ENCODE measurements at regions not wholly inside any gene's neighbourhood (a gene's known extent, or its start where the extent isn't known, plus 50 kb on each side); places are given as distances from the start of the nearest gene placed in this dataset.

- Histone ChIP-seq H3K4me2 (ENCODE audit: control insufficient read depth, extremely low read depth, insufficient read depth, low read depth, low read length) (no peak overlapping the region), H3K9me3 (ENCODE audit: control insufficient read depth, low read depth, low read length) (no peaks in the 10 kb centered on the region), H3K4me1 (ENCODE audit: control insufficient read depth, extremely low read depth, insufficient read depth, low read length) (no peaks in the 10 kb centered on the region), H3K4me3 (ENCODE audit: control insufficient read depth in 2 of 3, extremely low read depth in 1 of 3, insufficient read depth in 2 of 3, low read depth in 1 of 3, low read length in 3 of 3) (no peak overlapping the region), H3K9ac (ENCODE audit: control insufficient read depth, extremely low read depth, insufficient read depth, low read length) (no peak overlapping the region), H4K20me1 (ENCODE audit: control insufficient read depth, extremely low read depth, insufficient read depth, low read length) (no peaks in the 10 kb centered on the region), H3K27ac (ENCODE audit: control insufficient read depth, insufficient read depth, low read length) (no peak overlapping the region), H3K36me3 (ENCODE audit: control insufficient read depth in 2 of 2, extremely low read depth in 1 of 2, insufficient read depth in 2 of 2, low read length in 2 of 2) (no peaks in the 10 kb centered on the region), H3K27me3 (ENCODE audit: control insufficient read depth, extremely low read depth, insufficient read depth, low read length) (no peaks in the 10 kb centered on the region), H3K79me2 (ENCODE audit: control insufficient read depth, insufficient read depth, low read length) (no peaks in the 10 kb centered on the region), H3K9me1 (ENCODE audit: control insufficient read depth, extremely low read depth, insufficient read depth, low read length) (no peaks in the 10 kb centered on the region), H2AFZ (ENCODE audit: control insufficient read depth, low read length) (no peak overlapping the region)
- TF ChIP-seq CTCF (optimal IDR thresholded peaks at IDR 0.05 in 1 of 3, IDR thresholded peaks at IDR 0.05 in 1 of 3, conservative IDR thresholded peaks at IDR 0.05 in 1 of 3; ENCODE audit: extremely low read depth in 1 of 3, insufficient read depth in 2 of 3, low read length in 3 of 3) (no peak), EZH2 (IDR thresholded peaks at IDR 0.05; ENCODE audit: low read length) (no peak)
- dilution Hi-C loops (cut with MboI; ENCODE audit: extremely low pct_ligation_motif_present, low sequenced_read_pairs) = no loop called here
- FAIRE-seq = no peak
- DNase-seq (ENCODE audit: low read depth, low spot score) = no peak
Observed at GRCh38 chr13:111550062-111550461, 229.6 kb downstream of the TEX29 start.

GRCh38 chr13:111551204-111551820 is 230.9 kb downstream of the TEX29 start:
- H4K20me1 ChIP-seq (ENCODE audit: control insufficient read depth, extremely low read depth, insufficient read depth, low read length) = no peaks in the 10 kb centered on the region
- no peak overlapping the region for H3K4me3 ChIP-seq (ENCODE audit: control insufficient read depth in 2 of 3, extremely low read depth in 1 of 3, insufficient read depth in 2 of 3, low read depth in 1 of 3, low read length in 3 of 3)
- H3K27ac ChIP-seq (ENCODE audit: control insufficient read depth, insufficient read depth, low read length) = no peak overlapping the region
- H3K79me2 ChIP-seq (ENCODE audit: control insufficient read depth, insufficient read depth, low read length) = no peaks in the 10 kb centered on the region
- no peak overlapping the region for H2AFZ ChIP-seq (ENCODE audit: control insufficient read depth, low read length)
- DNase-seq (ENCODE audit: low read depth, low spot score) = no peak
- no peaks in the 10 kb centered on the region for H3K9me3 ChIP-seq (ENCODE audit: control insufficient read depth, low read depth, low read length)
- no peak overlapping the region for H3K4me2 ChIP-seq (ENCODE audit: control insufficient read depth, extremely low read depth, insufficient read depth, low read depth, low read length)
- no peak overlapping the region for H3K9ac ChIP-seq (ENCODE audit: control insufficient read depth, extremely low read depth, insufficient read depth, low read length)
- TF ChIP-seq EZH2 (IDR thresholded peaks at IDR 0.05; ENCODE audit: low read length) (no peak), CTCF (optimal IDR thresholded peaks at IDR 0.05 in 1 of 3, IDR thresholded peaks at IDR 0.05 in 1 of 3, conservative IDR thresholded peaks at IDR 0.05 in 1 of 3; ENCODE audit: extremely low read depth in 1 of 3, insufficient read depth in 2 of 3, low read length in 3 of 3) (no peak)
- H3K36me3 ChIP-seq (ENCODE audit: control insufficient read depth in 2 of 2, extremely low read depth in 1 of 2, insufficient read depth in 2 of 2, low read length in 2 of 2) = no peaks in the 10 kb centered on the region
- H3K27me3 ChIP-seq (ENCODE audit: control insufficient read depth, extremely low read depth, insufficient read depth, low read length) = no peaks in the 10 kb centered on the region
- H3K9me1 ChIP-seq (ENCODE audit: control insufficient read depth, extremely low read depth, insufficient read depth, low read length) = no peaks in the 10 kb centered on the region
- FAIRE-seq = no peak
- dilution Hi-C loops (cut with MboI; ENCODE audit: extremely low pct_ligation_motif_present, low sequenced_read_pairs) = no loop called here
- H3K4me1 ChIP-seq (ENCODE audit: control insufficient read depth, extremely low read depth, insufficient read depth, low read length) = no peaks in the 10 kb centered on the region

Data from keratinocyte (primary cell).